ENCODE measurements at regions not wholly inside any gene's neighbourhood (a gene's known extent, or its start where the extent isn't known, plus 50 kb on each side); places are given as distances from the start of the nearest gene placed in this dataset.
"Not testable (repeated sequence)": the region's sequence is repeated elsewhere in the genome, so short reads cannot be mapped to it uniquely, and the experiment has no call there.

- Histone ChIP-seq H3K4me3 (no peak overlapping the region), H3K27ac (no peak overlapping the region), H3K27me3 (no peaks in the 10 kb centered on the region), H3K9me3 (no peaks in the 10 kb centered on the region), H3K36me3 (no peaks in the 10 kb centered on the region), H3K4me1 (no peaks in the 10 kb centered on the region)
- TF ChIP-seq CTCF (IDR thresholded peaks at IDR 0.05) (no peak), POLR2AphosphoS5 (IDR thresholded peaks at IDR 0.05; ENCODE audit: insufficient read depth in 1 of 2, low read depth in 1 of 2) (no peak), POLR2A (IDR thresholded peaks at IDR 0.05) (no peak)
- DNase-seq (ENCODE audit: extremely low spot score in 2 of 2): no peak
- intact Hi-C loops (cut with DNase I): no loop called here
These were observed 300.1 kb downstream of the HIVEP2 start for GRCh38 chr6:142644866-142645265.

GRCh38 chr6:142645663-142646062 lies 299.3 kb downstream of the HIVEP2 start:
- no peaks in the 10 kb centered on the region for H3K4me1 ChIP-seq

DNA sequence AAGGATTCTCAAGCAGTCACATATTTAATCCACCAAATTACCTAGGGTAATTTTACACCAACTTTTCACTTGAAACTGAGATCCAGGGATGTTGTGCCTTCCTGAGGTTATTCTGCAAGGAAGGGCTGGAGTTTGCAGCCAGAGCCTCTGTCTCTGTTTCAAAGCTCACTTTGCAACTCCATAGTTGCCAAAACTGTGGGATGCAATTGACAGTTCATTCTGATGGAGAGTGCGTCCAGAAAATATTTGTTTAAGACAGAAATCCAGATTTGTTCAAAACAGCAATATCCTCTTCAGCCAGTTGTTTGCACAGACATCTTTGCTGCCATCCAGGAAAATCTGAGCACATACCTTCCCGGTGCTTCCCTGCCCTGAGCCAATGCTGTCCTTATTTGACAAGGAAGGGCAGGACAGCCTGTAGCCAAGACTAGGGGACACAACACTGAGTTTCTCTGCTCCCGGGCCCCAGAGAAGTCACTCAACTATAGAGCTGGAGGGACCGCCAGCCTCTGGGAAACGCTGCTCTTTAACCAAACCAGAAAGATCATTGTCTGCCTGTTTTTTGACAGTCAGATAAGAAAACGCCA lies 297.4 kb downstream of the HIVEP2 start:
- Histone ChIP-seq H3K4me1 (no peaks in the 10 kb centered on the region), H3K9me3 (no peaks in the 10 kb centered on the region), H3K27me3 (no peaks in the 10 kb centered on the region), H3K4me3 (no peak overlapping the region), H3K27ac (no peak overlapping the region), H3K36me3 (no peaks in the 10 kb centered on the region)
- no peak for TF ChIP-seq POLR2A (IDR thresholded peaks at IDR 0.05)
- no peak for DNase-seq (ENCODE audit: extremely low spot score in 2 of 2)
- intact Hi-C loops (cut with DNase I): no loop called here

More at GRCh38 chr6:142645663-142646062, 299.3 kb downstream of the HIVEP2 start:
- H3K36me3 ChIP-seq: no peaks in the 10 kb centered on the region
- H3K27me3 ChIP-seq: no peaks in the 10 kb centered on the region
- intact Hi-C loops (cut with DNase I): no loop called here
- H3K4me3 ChIP-seq: no peak overlapping the region
- no peak for DNase-seq (ENCODE audit: extremely low spot score in 2 of 2)
- no peak overlapping the region for H3K27ac ChIP-seq
- no peak for TF ChIP-seq POLR2A (IDR thresholded peaks at IDR 0.05)
- no peak for TF ChIP-seq POLR2AphosphoS5 (IDR thresholded peaks at IDR 0.05; ENCODE audit: insufficient read depth in 1 of 2, low read depth in 1 of 2)
- no peak for TF ChIP-seq CTCF (IDR thresholded peaks at IDR 0.05)
- H3K9me3 ChIP-seq: no peaks in the 10 kb centered on the region

GRCh38 chr6:142648036-142648451 lies 296.9 kb downstream of the HIVEP2 start:
- Histone ChIP-seq H3K4me1 (no peaks in the 10 kb centered on the region), H3K27me3 (no peaks in the 10 kb centered on the region), H3K36me3 (no peaks in the 10 kb centered on the region), H3K27ac (no peak overlapping the region), H3K4me3 (no peak overlapping the region), H3K9me3 (no peaks in the 10 kb centered on the region)
- TF ChIP-seq POLR2AphosphoS5 (IDR thresholded peaks at IDR 0.05; ENCODE audit: insufficient read depth in 1 of 2, low read depth in 1 of 2): no peak
- no peak for TF ChIP-seq POLR2A (IDR thresholded peaks at IDR 0.05)
- no peak for TF ChIP-seq CTCF (IDR thresholded peaks at IDR 0.05)
- intact Hi-C loops (cut with DNase I): no loop called here
- no peak for DNase-seq (ENCODE audit: extremely low spot score in 2 of 2)

DNA sequence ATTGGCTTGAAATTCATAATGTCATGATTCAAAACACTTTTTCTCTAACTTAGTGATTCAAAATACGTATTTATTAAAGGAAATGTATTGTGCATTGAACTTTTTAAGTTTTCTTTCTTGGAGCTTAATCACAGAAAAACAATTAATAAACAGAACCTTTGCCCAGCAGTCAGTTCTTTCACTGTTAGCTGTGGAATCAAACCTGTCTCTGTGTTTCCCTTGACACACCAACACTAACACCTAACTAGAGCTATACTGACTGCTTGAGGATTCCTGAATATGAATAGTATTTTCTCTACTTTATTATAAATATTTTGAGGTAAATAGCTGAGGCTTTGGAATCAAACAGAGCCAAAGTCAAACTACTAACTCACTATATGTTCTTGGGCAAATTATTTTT lies 296.4 kb downstream of the HIVEP2 start:
- H3K4me3 ChIP-seq: no peak overlapping the region
- H3K4me1 ChIP-seq: no peaks in the 10 kb centered on the region
- TF ChIP-seq POLR2A (IDR thresholded peaks at IDR 0.05): no peak
- TF ChIP-seq CTCF (IDR thresholded peaks at IDR 0.05): no peak
- TF ChIP-seq POLR2AphosphoS5 (IDR thresholded peaks at IDR 0.05; ENCODE audit: insufficient read depth in 1 of 2, low read depth in 1 of 2): no peak
- no peak overlapping the region for H3K27ac ChIP-seq
- no peaks in the 10 kb centered on the region for H3K36me3 ChIP-seq
- DNase-seq (ENCODE audit: extremely low spot score in 2 of 2): no peak
- no peaks in the 10 kb centered on the region for H3K27me3 ChIP-seq
- H3K9me3 ChIP-seq: no peaks in the 10 kb centered on the region
- intact Hi-C loops (cut with DNase I): no loop called here

- H3K4me3 ChIP-seq; H3K4me1 ChIP-seq; H3K9me3 ChIP-seq; H3K36me3 ChIP-seq; H3K27me3 ChIP-seq; intact Hi-C loops (cut with DNase I); DNase-seq (ENCODE audit: extremely low spot score in 2 of 2); H3K27ac ChIP-seq: not testable (repeated sequence)
These were observed 295.3 kb downstream of the HIVEP2 start for GRCh38 chr6:142649438-142650234.
